ENCODE measurements at regions not wholly inside any gene's neighbourhood (a gene's known extent, or its start where the extent isn't known, plus 50 kb on each side); places are given as distances from the start of the nearest gene placed in this dataset.
"Not testable (repeated sequence)": the region's sequence is repeated elsewhere in the genome, so short reads cannot be mapped to it uniquely, and the experiment has no call there.

- no peak overlapping the region for H3K9ac ChIP-seq (ENCODE audit: low read depth, low read length)
- H3K36me3 ChIP-seq (ENCODE audit: insufficient read depth, low read length), result no peaks in the 10 kb centered on the region
- no peak for DNase-seq
- H3K4me2 ChIP-seq (ENCODE audit: insufficient read depth, low read length), result no peak overlapping the region
- no peak for ATAC-seq (ENCODE audit: insufficient read depth, low read depth)
- peaks cover 2% of the 10 kb centered on the region for H3K9me3 ChIP-seq (ENCODE audit: insufficient read depth, low read length, severe bottlenecking)
- no peak overlapping the region for H3K27ac ChIP-seq (ENCODE audit: low read length)
- H3K79me2 ChIP-seq (ENCODE audit: insufficient read depth, low read length), result no peaks in the 10 kb centered on the region
- TF ChIP-seq, protein P1, sequence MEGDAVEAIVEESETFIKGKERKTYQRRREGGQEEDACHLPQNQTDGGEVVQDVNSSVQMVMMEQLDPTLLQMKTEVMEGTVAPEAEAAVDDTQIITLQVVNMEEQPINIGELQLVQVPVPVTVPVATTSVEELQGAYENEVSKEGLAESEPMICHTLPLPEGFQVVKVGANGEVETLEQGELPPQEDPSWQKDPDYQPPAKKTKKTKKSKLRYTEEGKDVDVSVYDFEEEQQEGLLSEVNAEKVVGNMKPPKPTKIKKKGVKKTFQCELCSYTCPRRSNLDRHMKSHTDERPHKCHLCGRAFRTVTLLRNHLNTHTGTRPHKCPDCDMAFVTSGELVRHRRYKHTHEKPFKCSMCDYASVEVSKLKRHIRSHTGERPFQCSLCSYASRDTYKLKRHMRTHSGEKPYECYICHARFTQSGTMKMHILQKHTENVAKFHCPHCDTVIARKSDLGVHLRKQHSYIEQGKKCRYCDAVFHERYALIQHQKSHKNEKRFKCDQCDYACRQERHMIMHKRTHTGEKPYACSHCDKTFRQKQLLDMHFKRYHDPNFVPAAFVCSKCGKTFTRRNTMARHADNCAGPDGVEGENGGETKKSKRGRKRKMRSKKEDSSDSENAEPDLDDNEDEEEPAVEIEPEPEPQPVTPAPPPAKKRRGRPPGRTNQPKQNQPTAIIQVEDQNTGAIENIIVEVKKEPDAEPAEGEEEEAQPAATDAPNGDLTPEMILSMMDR (IDR thresholded peaks at IDR 0.05; ENCODE audit: borderline replicate concordance, extremely low read depth, low read length, poor library complexity, severe bottlenecking), result no peak
- TF ChIP-seq EZH2 (IDR thresholded peaks at IDR 0.05; ENCODE audit: borderline replicate concordance, low read depth, low read length, severe bottlenecking), result no peak
- H4K20me1 ChIP-seq (ENCODE audit: insufficient read depth, low read length), result no peaks in the 10 kb centered on the region
- no peaks in the 10 kb centered on the region for H3K27me3 ChIP-seq (ENCODE audit: insufficient read depth, low read length, poor library complexity)
- H3K4me1 ChIP-seq (ENCODE audit: insufficient read depth, low read length), result no peaks in the 10 kb centered on the region
- no peak overlapping the region for H3K4me3 ChIP-seq (ENCODE audit: low read depth in 1 of 2, low read length in 2 of 2)
- H2AFZ ChIP-seq (ENCODE audit: low read depth, low read length), result no peak overlapping the region
These were observed 240.3 kb upstream of the SFRP2 start for GRCh38 chr4:154029171-154029570.

GRCh38 chr4:154025110-154025509 is 236.2 kb upstream of the SFRP2 start:
- Histone ChIP-seq H3K27ac (ENCODE audit: low read length) (no peak overlapping the region), H3K4me1 (ENCODE audit: insufficient read depth, low read length) (no peaks in the 10 kb centered on the region), H3K4me2 (ENCODE audit: insufficient read depth, low read length) (no peak overlapping the region), H3K4me3 (ENCODE audit: low read depth in 1 of 2, low read length in 2 of 2) (no peak overlapping the region), H3K36me3 (ENCODE audit: insufficient read depth, low read length) (no peaks in the 10 kb centered on the region), H3K9me3 (ENCODE audit: insufficient read depth, low read length, severe bottlenecking) (no peaks in the 10 kb centered on the region), H3K27me3 (ENCODE audit: insufficient read depth, low read length, poor library complexity) (no peaks in the 10 kb centered on the region), H4K20me1 (ENCODE audit: insufficient read depth, low read length) (no peaks in the 10 kb centered on the region), H2AFZ (ENCODE audit: low read depth, low read length) (no peak overlapping the region), H3K79me2 (ENCODE audit: insufficient read depth, low read length) (no peaks in the 10 kb centered on the region), H3K9ac (ENCODE audit: low read depth, low read length) (no peak overlapping the region)
- DNase-seq (no peak), ATAC-seq (ENCODE audit: insufficient read depth, low read depth) (no peak)
- TF ChIP-seq, protein P1 (IDR thresholded peaks at IDR 0.05; ENCODE audit: borderline replicate concordance, extremely low read depth, low read length, poor library complexity, severe bottlenecking), result no peak
- no peak for TF ChIP-seq EZH2 (IDR thresholded peaks at IDR 0.05; ENCODE audit: borderline replicate concordance, low read depth, low read length, severe bottlenecking)

DNA sequence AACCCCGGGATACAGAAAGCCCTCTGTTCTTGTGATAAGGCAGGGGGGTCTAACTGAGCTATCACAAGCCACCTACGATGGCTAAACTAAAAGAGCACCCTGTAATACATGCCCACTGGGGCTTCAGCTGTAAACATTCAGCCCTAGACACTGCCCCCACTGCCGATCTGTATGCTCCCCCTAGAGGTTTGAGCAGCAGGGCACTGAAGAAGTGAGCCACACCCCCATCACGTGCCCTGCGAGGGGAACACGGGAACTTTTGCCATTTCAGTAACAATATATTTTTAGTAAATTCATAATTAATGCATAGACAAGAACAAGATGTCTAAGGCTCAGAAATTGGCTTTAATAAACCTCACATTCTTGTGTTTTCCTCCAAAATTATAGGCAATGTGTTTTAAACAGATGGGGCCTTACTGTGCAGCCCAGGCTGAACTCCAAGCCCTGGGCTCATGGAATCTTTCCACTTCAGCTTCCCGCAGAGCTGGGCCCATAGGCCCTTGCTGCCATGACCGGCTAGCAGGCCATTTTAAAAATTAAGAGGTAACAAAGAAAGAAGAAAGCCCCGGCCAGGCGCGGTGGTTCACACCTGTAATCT is 235.3 kb upstream of the SFRP2 start:
- Histone ChIP-seq H3K27me3 (ENCODE audit: insufficient read depth, low read length, poor library complexity) (no peaks in the 10 kb centered on the region), H3K27ac (ENCODE audit: low read length) (no peak overlapping the region), H3K9ac (ENCODE audit: low read depth, low read length) (no peak overlapping the region), H4K20me1 (ENCODE audit: insufficient read depth, low read length) (no peaks in the 10 kb centered on the region), H3K36me3 (ENCODE audit: insufficient read depth, low read length) (no peaks in the 10 kb centered on the region), H3K4me3 (ENCODE audit: low read depth in 1 of 2, low read length in 2 of 2) (no peak overlapping the region), H2AFZ (ENCODE audit: low read depth, low read length) (no peak overlapping the region), H3K4me2 (ENCODE audit: insufficient read depth, low read length) (no peak overlapping the region), H3K4me1 (ENCODE audit: insufficient read depth, low read length) (no peaks in the 10 kb centered on the region), H3K9me3 (ENCODE audit: insufficient read depth, low read length, severe bottlenecking) (no peaks in the 10 kb centered on the region), H3K79me2 (ENCODE audit: insufficient read depth, low read length) (no peaks in the 10 kb centered on the region)
- no peak for DNase-seq
- no peak for TF ChIP-seq EZH2 (IDR thresholded peaks at IDR 0.05; ENCODE audit: borderline replicate concordance, low read depth, low read length, severe bottlenecking)
- TF ChIP-seq, protein P1 (IDR thresholded peaks at IDR 0.05; ENCODE audit: borderline replicate concordance, extremely low read depth, low read length, poor library complexity, severe bottlenecking), result peak; percentile 31
- peak; percentile 56; the same call in 2 of the 3 replicates for ATAC-seq (ENCODE audit: insufficient read depth, low read depth)

DNA sequence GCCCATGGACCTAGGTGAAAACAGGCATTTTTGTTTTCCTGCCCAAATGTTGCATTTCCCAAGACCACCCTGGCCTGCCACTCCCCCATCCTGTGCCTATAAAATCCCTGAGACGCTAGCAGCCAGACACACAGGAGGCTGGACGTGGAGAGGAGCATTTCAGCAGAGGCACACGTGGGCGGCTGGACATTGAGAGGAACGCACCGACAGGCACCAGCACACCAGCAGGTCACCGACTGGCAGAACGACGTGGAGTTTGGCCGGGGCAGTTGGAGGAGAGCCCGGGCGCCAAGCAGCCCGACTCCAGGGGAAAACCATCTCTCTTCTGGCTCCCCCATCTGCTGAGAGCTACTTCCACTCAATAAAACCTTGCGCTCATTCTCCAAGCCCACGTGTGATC is 234.8 kb upstream of the SFRP2 start:
- H3K9ac ChIP-seq (ENCODE audit: low read depth, low read length); H3K9me3 ChIP-seq (ENCODE audit: insufficient read depth, low read length, severe bottlenecking); H3K27me3 ChIP-seq (ENCODE audit: insufficient read depth, low read length, poor library complexity); H3K36me3 ChIP-seq (ENCODE audit: insufficient read depth, low read length); H4K20me1 ChIP-seq (ENCODE audit: insufficient read depth, low read length); H3K4me3 ChIP-seq (ENCODE audit: low read depth in 1 of 2, low read length in 2 of 2); H3K4me2 ChIP-seq (ENCODE audit: insufficient read depth, low read length); H2AFZ ChIP-seq (ENCODE audit: low read depth, low read length); H3K4me1 ChIP-seq (ENCODE audit: insufficient read depth, low read length); ATAC-seq (ENCODE audit: insufficient read depth, low read depth); DNase-seq; H3K27ac ChIP-seq (ENCODE audit: low read length); H3K79me2 ChIP-seq (ENCODE audit: insufficient read depth, low read length): not testable (repeated sequence)

All from DND-41 (cell line).